Glomerular endothelial cell (primary cell): ENCODE measurements at regions not wholly inside any gene's neighbourhood (a gene's known extent, or its start where the extent isn't known, plus 50 kb on each side); places are given as distances from the start of the nearest gene placed in this dataset.
"Not testable (repeated sequence)": the region's sequence is repeated elsewhere in the genome, so short reads cannot be mapped to it uniquely, and the experiment has no call there.

Source experiments
- DNase-seq: peaks from one replicate; pipeline ENCODE4 v3.0.0-alpha.2; 2011; ENCODE audit warnings: low read depth, low spot score; ENCODE audit errors: extremely low read depth

GRCh38 chr12:97784904-97785303, 322.3 kb downstream of the RMST start:
- DNase-seq, result no peak

- DNase-seq, result no peak
Observed at GRCh38 chr12:97790281-97790680, 327.7 kb downstream of the RMST start.

DNA sequence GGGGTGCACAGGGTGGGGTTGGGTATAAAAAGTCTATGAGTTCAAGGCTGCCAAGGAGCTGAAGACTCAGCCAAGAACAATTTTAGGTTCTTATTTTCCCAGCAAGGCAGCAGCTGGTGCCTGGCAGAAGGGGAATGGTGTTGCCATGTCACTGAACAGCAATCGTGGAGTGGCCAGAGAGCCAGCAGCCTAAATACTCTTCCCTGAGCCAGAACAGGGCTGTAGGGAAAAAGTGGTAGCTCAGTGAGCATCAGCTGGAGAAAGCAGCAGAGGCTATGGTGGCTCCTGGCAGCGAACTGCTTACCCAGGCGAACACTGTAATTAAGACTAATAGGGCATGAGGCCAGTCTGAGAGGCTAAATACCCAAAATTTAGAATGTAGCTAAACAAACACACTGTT, 334.9 kb downstream of the RMST start:
- DNase-seq, result no peak

DNA sequence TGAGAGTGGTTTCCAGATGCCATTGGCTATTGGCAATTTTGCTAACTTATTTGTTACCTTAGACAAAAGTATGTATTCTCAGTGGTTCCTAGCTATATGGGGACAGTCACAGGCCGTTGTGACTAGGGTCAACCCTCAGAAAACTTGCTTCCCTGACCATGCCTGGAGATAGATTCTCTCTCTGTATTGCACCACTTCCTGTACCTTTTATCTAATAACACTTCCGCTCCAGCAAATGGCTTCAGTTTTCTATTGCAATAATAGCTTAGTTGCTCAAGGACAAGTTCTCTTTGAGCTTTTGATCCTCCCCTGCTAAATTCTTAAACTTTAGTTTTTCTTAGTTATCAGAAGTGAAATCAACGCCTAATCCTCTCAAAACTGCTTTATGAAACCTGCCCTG, 338.0 kb downstream of the RMST start:
- no peak for DNase-seq

GRCh38 chr12:97801471-97802059, 339.0 kb downstream of the RMST start:
- no peak for DNase-seq

GRCh38 chr12:97805146-97805545, 342.5 kb downstream of the RMST start:
- no peak for DNase-seq

DNA sequence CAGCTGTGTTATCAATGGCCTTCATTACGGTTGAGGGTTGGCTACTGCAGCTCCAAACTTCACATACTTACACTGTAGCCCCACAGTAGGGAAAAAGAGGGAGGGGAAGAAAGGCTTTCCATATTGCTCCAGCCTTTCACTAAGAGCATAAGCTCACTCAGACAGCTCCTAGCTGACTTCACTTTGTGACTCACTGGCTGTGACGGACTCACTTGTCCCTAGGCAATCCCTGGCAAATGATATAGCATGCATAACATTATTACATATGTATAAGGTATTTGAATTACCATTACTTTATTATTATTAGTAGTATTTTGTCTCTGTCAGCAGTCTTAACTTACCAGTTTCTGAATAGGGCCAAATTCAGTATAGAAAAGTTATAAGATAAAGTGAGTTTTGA, 350.7 kb downstream of the RMST start:
- no peak for DNase-seq

GRCh38 chr12:97821806-97822205, 359.2 kb downstream of the RMST start:
- DNase-seq, result no peak

DNA sequence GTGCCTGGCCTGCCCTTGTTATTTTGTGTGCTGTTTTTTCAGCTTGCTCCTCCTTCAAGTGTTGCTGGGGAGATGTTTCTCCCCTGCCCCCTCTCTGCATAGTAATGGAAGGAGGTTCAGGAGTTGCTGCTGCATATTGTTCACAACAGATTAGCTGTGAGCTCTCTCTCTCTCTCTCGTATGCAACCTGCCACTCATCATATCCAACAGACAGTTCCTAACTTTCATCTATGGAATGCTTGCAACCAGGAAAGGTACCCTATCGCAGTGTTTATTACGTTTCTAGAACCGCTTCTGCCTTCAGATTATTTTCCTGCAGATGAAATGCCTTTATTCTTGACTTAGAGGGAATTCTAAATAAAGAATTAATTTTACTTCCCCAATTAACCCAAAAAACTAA, 372.9 kb downstream of the RMST start:
- no peak for DNase-seq

DNA sequence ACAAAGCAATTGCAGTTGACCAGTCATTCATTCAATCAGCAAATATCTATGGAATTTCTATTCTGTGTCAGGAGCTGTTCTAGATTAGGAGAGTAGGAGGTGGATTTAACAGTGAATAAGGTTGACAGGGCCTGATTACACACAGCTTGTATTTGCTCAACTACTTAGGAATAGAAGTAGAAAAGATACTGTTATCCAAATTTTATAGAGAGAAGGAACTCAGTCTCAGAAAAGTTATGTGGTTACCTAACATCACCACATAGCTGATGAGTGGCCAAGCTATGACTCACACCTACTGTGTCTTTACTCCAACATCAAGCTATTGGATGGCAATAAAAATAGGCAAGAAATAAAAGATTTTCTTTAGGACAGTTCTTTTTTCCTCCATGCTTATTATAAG, 374.8 kb downstream of the RMST start:
- no peak for DNase-seq

DNA sequence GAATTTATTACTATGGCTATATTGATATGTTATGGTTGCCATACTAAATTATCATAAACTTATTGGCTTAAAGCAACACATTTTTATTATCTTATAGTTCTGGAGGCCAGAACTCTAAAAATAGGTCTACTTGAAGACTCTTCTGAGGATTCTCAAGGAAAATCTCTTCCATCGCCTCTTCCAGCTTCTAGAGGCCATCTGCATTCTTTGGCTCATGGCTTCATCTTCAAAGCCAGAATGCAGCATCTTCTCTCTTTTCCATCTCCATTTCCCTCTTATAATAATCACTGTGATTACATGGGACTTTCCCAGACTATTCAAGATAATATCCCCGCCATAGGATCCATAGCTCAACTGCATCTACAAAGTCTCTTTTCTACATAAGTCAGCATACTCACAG, 385.4 kb downstream of the RMST start:
- DNase-seq, result no peak

DNA sequence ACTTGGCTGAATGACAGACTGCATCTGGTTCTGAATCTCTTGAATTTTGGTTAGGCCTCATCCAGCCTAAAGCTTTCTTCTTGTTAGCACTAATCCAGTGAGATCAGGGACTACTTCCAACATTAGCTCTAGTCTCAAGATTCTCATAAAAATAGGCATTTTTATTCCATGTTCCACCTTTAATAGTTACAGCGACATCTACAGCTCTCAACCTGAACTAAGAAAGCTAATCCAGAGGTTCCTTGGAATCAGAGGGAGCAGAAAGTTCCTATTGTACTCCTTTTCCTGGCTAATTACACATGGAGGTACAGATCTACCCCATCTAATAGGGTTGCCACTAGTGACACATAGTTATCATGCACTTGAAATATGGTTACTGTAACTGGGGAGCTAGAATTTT, 391.9 kb downstream of the RMST start:
- DNase-seq, result no peak

DNA sequence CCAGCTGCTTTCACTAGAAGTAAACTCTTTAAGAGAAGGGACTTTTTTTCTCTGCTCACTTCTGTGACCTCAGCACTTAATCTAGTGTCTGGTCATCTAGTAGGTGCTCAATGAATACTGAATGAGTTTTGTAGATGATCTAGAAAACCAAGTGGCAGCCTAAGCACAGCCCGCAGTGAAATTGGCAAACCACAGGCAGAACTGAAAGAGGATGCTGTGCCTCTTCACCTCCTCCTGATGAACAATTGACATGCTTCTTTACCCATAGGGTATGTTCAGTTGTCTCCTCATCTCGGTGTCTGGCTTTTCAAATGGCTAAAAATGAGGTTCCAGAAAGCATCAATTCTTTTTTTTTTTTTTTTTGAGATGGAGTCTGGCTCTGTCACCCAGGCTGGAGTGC, 399.5 kb downstream of the RMST start:
- DNase-seq, result no peak

DNA sequence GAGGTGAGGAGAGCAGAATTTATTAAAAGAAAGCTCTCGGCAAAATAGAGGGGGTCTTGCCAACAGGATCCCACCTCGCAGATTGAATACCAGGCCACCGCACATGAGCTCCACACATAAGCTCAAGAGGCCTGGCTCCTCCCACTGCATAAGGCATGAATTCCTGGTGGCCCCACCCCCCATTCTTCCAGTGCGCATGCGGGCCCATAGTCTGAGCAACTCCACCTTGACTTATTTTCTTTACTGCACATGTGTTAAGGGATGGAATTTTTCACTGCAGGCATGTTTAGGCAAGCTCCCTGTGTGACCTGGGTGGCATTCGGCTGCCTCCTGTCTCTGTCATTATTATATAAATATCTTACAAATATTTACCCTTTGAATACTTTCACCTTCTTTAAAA, 412.5 kb downstream of the RMST start:
- no peak for DNase-seq

- no peak for DNase-seq
Observed at GRCh38 chr12:97876780-97877179, 414.2 kb downstream of the RMST start.

DNA sequence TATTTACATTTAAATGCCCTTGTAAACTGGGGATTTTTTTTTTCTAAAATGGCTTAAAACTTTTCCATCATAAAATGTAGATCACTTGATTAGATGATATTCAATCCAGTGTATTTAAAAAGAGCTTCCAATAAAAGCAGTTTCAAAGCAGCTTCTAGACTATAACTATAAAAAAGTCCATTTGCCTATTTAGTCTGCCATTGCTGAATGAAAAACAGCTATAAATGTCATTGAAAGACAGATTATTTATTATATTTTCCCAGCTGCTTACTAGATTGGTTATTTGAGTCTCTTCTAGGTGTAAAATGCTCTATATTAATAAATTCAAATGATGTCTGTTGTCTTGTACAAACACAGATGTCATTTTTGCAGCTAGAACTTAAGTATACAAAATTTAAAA, 414.8 kb downstream of the RMST start:
- DNase-seq, result no peak

- no peak for DNase-seq
Observed at GRCh38 chr12:97886511-97887176, 424.0 kb downstream of the RMST start.

DNA sequence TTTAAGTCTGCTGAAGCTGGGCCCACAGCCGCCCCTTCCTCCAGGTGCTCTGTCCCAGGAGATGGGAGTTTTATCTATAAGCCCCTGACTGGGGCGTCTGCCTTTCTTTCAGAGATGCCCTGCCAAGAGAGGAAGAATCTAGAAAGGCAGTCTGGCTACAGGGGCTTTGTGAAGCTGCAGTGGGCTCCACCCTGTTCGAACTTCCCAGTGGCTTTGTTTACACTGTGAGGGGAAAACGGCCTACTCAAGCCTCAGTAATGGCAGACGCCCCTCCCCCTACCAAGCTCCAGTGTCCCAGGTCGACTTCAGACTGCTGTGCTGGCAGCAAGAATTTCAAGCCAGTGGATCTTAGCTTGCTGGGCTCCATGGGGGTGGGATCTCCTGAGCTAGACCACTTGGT, 435.3 kb downstream of the RMST start:
- not testable (repeated sequence) for DNase-seq

GRCh38 chr12:97899529-97899928, 436.9 kb downstream of the RMST start:
- no peak for DNase-seq

DNA sequence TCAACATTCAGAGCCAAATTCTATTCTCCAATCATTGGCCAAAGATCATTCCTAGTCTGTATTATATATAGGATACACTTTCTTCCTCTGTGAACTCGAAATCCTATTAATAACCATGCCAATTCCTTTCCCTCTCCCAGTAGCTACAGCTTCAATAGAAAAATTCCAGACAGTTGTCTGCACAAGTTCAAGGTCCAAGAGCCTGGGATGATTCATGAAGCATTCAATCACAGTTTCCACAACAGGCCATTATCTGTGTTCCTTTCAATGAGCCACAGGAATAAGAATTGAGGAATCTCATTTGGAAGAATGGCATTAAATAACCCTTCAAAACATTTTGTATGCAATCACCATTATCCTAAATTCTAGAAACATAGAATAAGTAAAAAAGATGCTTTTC, 437.4 kb downstream of the RMST start:
- no peak for DNase-seq

DNA sequence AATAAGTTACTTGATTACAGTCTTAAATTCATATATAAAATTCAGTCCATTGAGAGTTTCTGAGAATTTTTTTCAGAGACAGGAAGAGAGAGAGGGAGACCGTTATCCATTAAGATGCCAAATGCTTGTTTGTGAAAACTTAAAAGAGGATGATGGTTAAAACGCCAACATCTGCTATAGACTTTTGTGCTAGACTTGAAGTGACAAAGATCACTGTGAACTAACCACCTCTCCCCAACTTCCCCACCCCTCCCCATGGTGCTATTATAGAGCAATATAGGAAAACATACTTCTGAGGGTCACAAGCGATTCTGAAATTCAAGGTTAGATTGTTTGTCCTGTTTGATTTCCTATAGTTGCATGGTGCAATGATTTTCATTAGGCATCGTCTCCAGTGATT, 440.8 kb downstream of the RMST start:
- DNase-seq, result no peak

DNA sequence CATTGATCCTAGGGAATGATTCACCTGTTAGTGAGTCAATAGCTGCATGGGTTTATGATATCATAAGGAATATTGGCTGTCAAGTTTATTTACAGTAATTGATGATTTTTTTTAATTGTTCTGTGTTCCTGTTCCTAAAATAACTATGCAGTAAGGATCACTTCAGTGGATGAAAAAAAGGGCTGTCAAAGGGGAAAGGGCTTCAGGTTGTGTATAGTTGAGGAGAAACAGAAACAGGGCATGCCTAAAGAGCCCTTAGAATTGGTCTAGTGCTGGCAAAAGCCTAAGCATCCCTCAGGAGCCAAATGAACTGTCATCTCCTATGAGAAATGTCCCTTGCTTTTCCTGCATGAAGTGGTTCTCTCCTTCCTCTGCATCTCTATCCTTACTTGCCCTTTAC, 444.9 kb downstream of the RMST start:
- DNase-seq, result no peak

DNA sequence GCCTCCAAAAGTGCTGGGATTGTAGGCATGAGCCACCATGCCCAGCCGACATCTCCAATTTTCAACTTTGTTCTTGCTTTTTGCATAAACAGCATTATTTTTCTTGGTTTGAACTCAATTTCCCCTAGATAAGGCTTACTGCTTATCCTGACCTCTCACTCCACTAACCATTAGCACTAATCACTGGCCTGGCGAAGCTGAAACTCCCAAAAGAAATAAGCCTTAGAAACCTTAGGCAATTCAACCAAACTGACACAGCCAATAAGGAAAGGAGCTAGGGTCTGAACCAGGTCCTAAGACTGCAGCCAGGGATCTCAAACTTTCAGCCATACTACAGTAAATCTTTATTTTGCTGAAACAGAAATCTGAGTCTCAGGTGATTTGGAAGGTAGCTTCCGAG, 448.0 kb downstream of the RMST start:
- no peak for DNase-seq
